ENCODE measurements at regions not wholly inside any gene's neighbourhood (a gene's known extent, or its start where the extent isn't known, plus 50 kb on each side); places are given as distances from the start of the nearest gene placed in this dataset.
"Not testable (repeated sequence)": the region's sequence is repeated elsewhere in the genome, so short reads cannot be mapped to it uniquely, and the experiment has no call there.

DNA sequence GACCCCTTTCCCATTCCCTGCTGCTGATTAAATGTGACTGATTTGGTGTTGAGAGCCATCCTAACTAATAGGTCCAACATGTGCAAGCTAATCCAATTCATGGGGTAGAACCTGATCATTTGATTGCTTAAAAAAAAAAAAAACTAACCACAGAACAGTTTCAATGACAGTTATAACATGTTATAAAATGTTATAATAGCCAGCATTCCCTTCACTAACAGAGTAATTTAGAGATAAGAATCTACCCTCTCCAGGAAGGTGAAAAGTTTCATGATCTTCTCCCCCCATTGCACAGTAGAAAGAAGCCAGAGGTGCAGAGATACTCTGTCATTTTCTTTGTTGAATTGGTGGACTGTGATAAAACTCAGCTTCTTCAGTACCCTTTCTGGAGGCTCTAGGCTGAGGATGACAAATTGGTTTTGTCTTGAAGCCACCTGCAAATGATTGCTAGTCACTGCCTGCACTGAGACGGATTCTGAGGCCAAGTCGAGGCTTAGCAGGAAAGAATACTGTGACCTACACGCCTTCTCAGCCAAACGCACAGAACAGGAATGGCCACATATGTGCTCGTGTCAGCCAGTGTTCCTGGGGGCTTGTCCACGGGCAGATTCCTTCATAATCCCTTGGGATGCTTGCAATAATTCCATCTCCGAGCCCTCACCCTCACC, 215.7 kb upstream of the IRF2BP2 start:
- no peak for DNase-seq (ENCODE audit: extremely low read depth in 1 of 11, low read depth in 9 of 11, low spot score in 4 of 11)

GRCh38 chr1:234824836-234825235, 214.9 kb upstream of the IRF2BP2 start:
- not testable (repeated sequence) for DNase-seq (ENCODE audit: extremely low read depth in 1 of 11, low read depth in 9 of 11, low spot score in 4 of 11)

DNA sequence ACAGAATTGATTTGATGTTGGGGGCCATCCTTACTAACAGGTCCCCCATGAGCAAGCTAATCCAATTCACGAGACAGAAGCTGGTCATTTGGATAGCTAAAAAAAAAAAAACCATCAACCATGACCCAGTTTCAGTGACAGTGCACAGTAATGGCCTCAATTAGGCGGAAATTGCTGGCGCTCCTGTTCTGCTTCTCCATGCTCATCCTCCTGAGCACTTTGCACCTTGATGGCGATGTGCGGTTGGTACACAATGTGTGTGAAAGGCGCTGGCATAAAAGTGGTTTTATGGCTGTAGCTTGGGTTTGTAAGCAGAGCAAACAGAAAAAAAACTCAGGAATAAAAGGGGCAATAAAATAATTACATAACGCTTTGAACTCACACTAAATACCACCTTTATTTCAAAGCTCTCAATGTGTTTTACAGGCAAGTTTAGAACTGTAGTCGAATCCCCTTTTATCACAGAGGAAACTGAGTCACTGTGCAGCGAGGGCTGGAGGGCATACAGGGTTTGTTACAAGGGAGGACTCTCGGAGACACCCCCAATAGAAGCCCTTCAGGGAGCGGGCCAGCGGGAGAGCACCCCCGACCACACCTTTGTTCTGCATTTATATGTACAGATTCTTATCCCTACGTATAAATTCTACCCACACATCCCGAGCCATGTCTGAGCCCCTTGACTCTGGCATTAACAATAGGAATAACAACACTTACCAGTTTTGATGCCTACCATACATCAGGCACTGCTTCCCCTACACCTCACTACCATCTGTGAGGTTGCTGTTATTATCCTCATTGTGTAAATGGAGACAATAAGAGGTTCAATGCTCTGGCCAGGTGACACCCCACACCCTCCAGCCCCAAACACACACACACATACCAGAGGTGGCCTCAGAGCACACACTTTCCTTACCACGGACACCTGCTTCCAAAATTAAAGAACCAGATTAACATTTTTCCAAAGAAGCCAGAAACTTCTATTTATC, 213.5 kb upstream of the IRF2BP2 start:
- no peak for DNase-seq (ENCODE audit: extremely low read depth in 1 of 11, low read depth in 9 of 11, low spot score in 4 of 11)

GRCh38 chr1:234821840-234822239, 211.9 kb upstream of the IRF2BP2 start:
- no peak for DNase-seq (ENCODE audit: extremely low read depth in 1 of 11, low read depth in 9 of 11, low spot score in 4 of 11)

- DNase-seq (ENCODE audit: extremely low read depth in 1 of 11, low read depth in 9 of 11, low spot score in 4 of 11), result no peak
Measured at GRCh38 chr1:234820597-234820996, 210.6 kb upstream of the IRF2BP2 start.

DNA sequence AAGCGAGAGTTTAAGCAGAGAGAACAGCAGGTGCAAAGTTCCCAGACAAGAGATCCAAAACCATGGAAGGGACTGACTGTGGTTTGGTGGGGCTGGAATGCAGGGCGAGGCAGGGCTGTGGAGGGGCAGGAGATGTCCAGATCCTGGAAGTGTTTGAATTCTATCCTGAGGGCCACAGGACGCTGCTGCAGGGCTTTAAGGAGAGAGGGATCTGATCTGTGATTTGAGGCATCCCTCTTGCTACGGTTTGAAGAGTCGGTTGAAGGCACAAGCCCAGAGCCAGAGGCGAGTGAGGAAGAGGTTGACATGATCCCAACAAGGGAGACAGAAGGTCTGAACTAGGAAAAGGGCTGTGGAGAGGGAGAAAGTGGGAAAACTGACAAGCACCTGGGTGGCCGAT, 209.9 kb upstream of the IRF2BP2 start:
- DNase-seq (ENCODE audit: extremely low read depth in 1 of 11, low read depth in 9 of 11, low spot score in 4 of 11), result not testable (repeated sequence)

- not testable (repeated sequence) for DNase-seq (ENCODE audit: extremely low read depth in 1 of 11, low read depth in 9 of 11, low spot score in 4 of 11)
Measured at GRCh38 chr1:234818040-234818387, 208.0 kb upstream of the IRF2BP2 start.

GRCh38 chr1:234817313-234818039, 207.5 kb upstream of the IRF2BP2 start:
- DNase-seq (ENCODE audit: extremely low read depth in 1 of 11, low read depth in 9 of 11, low spot score in 4 of 11), result peak in 8 of 11 donors; percentile 18 to 85 (median 78)

GRCh38 chr1:234816864-234817263, 206.9 kb upstream of the IRF2BP2 start:
- not testable (repeated sequence) for DNase-seq (ENCODE audit: extremely low read depth in 1 of 11, low read depth in 9 of 11, low spot score in 4 of 11)

DNA sequence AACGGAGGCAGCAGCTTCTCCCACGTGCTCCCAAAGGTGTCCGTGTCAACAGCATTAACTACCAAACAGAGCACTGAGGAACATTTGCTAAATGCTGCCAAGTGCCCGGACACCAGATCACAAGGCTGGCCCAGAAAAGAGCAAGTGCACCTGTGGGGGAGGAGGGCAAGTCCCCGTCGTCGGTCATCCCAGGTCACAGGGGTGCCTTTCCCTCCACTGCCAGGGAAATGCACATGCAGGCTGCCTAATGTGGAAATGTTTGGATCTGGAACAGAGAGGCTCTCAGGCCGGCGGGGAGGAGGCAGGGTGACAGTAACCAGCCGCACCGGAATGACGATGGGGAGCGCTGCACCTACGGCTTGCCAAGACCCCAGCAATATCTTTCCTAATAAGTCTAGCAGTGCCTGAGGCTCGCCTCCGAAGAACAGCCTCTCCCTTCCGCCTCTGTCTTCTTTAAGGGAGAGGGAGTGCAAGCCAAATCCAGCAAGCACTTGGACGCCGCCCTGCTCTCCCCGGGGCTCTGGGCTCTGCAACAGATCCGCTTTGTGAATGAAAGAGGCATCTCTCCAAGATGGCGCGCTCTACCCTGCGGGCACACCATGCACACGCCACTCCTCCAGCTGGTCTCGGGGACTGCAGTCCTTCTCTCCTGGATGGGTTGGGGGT, 206.3 kb upstream of the IRF2BP2 start:
- DNase-seq (ENCODE audit: extremely low read depth in 1 of 11, low read depth in 9 of 11, low spot score in 4 of 11), result not testable (repeated sequence)

GRCh38 chr1:234815295-234815815, 205.4 kb upstream of the IRF2BP2 start:
- not testable (repeated sequence) for DNase-seq (ENCODE audit: extremely low read depth in 1 of 11, low read depth in 9 of 11, low spot score in 4 of 11)

GRCh38 chr1:234814235-234814634, 204.3 kb upstream of the IRF2BP2 start:
- DNase-seq (ENCODE audit: extremely low read depth in 1 of 11, low read depth in 9 of 11, low spot score in 4 of 11), result not testable (repeated sequence)

DNA sequence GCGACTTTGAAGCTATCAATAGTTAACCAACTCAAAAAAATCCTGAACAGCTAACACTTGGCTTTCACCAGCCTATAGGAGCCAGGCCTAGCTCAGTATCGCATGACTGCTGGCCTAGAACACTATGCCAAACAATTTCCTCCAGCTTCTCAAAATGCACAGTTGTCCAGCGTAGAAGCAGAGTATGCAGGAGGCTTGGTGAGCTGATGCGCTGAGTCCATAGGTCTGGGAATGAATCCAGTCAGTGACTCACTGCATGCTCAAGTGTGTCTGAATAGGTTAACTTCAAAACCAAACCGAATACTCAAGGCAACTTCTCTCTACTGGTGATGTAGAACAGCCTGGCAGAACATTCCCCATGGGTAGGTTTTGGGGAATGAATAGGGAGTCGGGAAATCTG, 201.8 kb upstream of the IRF2BP2 start:
- not testable (repeated sequence) for DNase-seq (ENCODE audit: extremely low read depth in 1 of 11, low read depth in 9 of 11, low spot score in 4 of 11)

DNA sequence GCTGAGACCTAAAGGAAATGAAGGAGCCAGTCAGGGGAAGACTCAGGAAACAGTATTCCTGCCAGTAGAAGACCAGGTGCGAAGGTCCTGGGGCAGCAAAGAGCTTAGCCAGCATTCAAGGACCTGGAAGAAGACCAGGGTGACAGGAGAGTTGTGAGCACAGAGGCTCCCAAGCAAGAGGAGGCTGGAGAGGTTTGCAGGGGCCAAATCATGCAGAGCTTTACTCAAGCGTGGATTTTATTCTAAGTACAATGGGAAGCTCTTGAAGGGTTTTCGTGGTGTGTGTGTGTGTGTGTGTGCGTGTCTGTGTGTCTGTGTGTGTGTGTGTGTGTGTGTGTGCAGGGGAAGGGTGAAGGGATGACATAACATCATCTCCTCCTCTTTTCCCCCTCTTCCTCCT, 200.7 kb upstream of the IRF2BP2 start:
- not testable (repeated sequence) for DNase-seq (ENCODE audit: extremely low read depth in 1 of 11, low read depth in 9 of 11, low spot score in 4 of 11)

GRCh38 chr1:234809854-234810245, 199.9 kb upstream of the IRF2BP2 start:
- DNase-seq (ENCODE audit: extremely low read depth in 1 of 11, low read depth in 9 of 11, low spot score in 4 of 11), result not testable (repeated sequence)

DNA sequence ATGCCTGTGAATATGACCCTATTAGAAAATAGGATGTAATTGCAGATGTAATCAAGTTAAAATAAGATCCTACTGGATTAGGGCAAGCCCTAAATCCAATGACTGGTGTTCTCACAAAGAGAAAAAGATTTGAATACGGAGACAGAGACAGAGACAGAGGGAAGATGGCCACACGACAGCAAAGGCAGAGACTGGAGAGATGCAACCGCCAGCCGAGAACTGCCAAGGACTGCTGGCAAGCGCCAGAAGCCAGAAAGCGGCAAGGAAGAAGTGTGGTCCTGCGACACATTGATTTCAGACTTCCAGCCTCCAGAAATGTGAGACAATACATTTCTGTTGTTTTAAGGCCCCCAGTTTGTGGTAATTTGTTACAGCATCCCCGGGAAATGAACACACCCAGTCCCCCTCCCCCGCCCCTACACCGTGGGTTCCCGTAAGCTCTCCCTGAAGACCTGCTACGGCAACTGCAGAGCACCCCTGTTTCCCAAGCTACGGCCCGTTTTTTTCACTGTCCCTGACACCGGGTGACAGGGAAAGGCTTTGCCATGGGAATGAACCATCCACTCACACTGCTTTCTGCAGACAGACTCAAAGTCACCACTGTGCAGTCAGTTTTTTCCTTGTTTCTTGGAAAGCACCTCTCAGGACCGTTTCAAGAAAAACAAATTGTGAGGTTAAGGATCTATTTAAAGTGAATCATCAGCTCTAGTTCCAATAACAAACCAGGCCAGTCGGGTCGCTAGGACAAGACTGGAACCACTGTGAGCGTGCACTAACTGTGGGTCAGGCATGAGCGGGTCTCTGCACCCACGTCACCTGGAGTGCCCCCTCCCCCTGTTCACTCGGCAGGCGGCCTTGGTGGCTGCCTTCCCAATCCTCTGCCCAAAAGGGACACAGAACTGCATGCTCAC, 199.2 kb upstream of the IRF2BP2 start:
- not testable (repeated sequence) for DNase-seq (ENCODE audit: extremely low read depth in 1 of 11, low read depth in 9 of 11, low spot score in 4 of 11)

DNA sequence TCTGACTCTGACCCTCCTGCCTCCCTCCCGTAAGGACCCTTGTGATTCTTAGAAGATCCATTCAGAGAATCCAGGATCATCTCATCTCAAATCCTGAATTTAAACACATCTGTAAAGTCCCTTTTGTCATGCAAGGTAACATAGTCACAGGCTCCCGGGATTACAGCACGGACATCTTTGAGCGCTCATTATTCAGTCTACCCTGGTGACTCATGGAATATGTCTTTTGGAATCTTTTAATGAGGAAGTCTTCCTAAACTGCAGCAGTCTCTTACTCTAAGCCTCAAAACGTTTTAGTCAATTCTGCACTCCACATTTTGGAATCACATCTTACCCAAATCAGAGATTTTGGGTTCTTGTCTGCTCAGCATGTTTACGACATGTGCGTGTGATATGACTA, 198.5 kb upstream of the IRF2BP2 start:
- DNase-seq (ENCODE audit: extremely low read depth in 1 of 11, low read depth in 9 of 11, low spot score in 4 of 11), result not testable (repeated sequence)

- not testable (repeated sequence) for DNase-seq (ENCODE audit: extremely low read depth in 1 of 11, low read depth in 9 of 11, low spot score in 4 of 11)
Measured at GRCh38 chr1:234807705-234808104, 197.7 kb upstream of the IRF2BP2 start.
